22Rv1 (cell line): ENCODE measurements at regions not wholly inside any gene's neighbourhood (a gene's known extent, or its start where the extent isn't known, plus 50 kb on each side); places are given as distances from the start of the nearest gene placed in this dataset.

Source experiments
- CTCF ChIP-seq: fragments of 450-650 bp; IDR thresholded peaks from 2 replicates; pipeline ENCODE4 v1.5.1; 2017; ENCODE audit warnings: mild to moderate bottlenecking
- ZFX ChIP-seq: fragments of 450-650 bp; IDR thresholded peaks from 2 replicates; pipeline ENCODE4 v1.6.1; 2017; ENCODE audit warnings: antibody characterized with exemption, borderline replicate concordance

- TF ChIP-seq CTCF, result no peak
- no peak for TF ChIP-seq ZFX
Measured at GRCh38 chr13:99093997-99094396, 106.7 kb upstream of the UBAC2 start.
